SIG-M5 (cell line): ENCODE measurements at regions not wholly inside any gene's neighbourhood (a gene's known extent, or its start where the extent isn't known, plus 50 kb on each side); places are given as distances from the start of the nearest gene placed in this dataset.
"Not testable (repeated sequence)": the region's sequence is repeated elsewhere in the genome, so short reads cannot be mapped to it uniquely, and the experiment has no call there.

Experiments
- DNase-seq: peaks from one replicate; lab custom pipeline; 2025; lab: John Stamatoyannopoulos, UW

GRCh38 chr20:56872620-56873458 lies 243.7 kb downstream of the TFAP2C start:
- DNase-seq, result no peak

- no peak for DNase-seq
Observed at GRCh38 chr20:56873836-56874235, 244.7 kb downstream of the TFAP2C start.

GRCh38 chr20:56875052-56875659 lies 246.1 kb downstream of the TFAP2C start:
- DNase-seq, result no peak

GRCh38 chr20:56875803-56876202 lies 246.7 kb downstream of the TFAP2C start:
- no peak for DNase-seq

GRCh38 chr20:56885521-56885920 lies 256.4 kb downstream of the TFAP2C start:
- DNase-seq, result no peak

GRCh38 chr20:56890011-56890410 lies 260.9 kb downstream of the TFAP2C start:
- no peak for DNase-seq

- no peak for DNase-seq
Observed at GRCh38 chr20:56893226-56893917, 264.3 kb downstream of the TFAP2C start.

- no peak for DNase-seq
Observed at GRCh38 chr20:56896447-56896846, 267.3 kb downstream of the TFAP2C start.

GRCh38 chr20:56897318-56897957 lies 268.3 kb downstream of the TFAP2C start:
- no peak for DNase-seq

GRCh38 chr20:56897958-56898349 lies 268.8 kb downstream of the TFAP2C start:
- DNase-seq, result no peak

GRCh38 chr20:56899506-56899905 lies 270.4 kb downstream of the TFAP2C start:
- DNase-seq, result no peak

GRCh38 chr20:56900252-56900651 lies 271.1 kb downstream of the TFAP2C start:
- no peak for DNase-seq

GRCh38 chr20:56903421-56903820 lies 274.3 kb downstream of the TFAP2C start:
- DNase-seq, result no peak

GRCh38 chr20:56903858-56904257 lies 274.8 kb downstream of the TFAP2C start:
- DNase-seq, result no peak

- DNase-seq, result no peak
Observed at GRCh38 chr20:56909918-56910714, 281.0 kb downstream of the TFAP2C start.

- no peak for DNase-seq
Observed at GRCh38 chr20:56911946-56912345, 282.8 kb downstream of the TFAP2C start.

GRCh38 chr20:56914532-56914931 lies 285.4 kb downstream of the TFAP2C start:
- no peak for DNase-seq

GRCh38 chr20:56916345-56916622 lies 287.2 kb downstream of the TFAP2C start:
- DNase-seq, result no peak

- not testable (repeated sequence) for DNase-seq
Observed at GRCh38 chr20:56920041-56920440, 290.9 kb downstream of the TFAP2C start.

GRCh38 chr20:56922497-56922896 lies 293.4 kb downstream of the TFAP2C start:
- DNase-seq, result no peak

GRCh38 chr20:56924292-56925081 lies 295.4 kb downstream of the TFAP2C start:
- no peak for DNase-seq
